SK-N-SH (cell line): ENCODE measurements at regions not wholly inside any gene's neighbourhood (a gene's known extent, or its start where the extent isn't known, plus 50 kb on each side); places are given as distances from the start of the nearest gene placed in this dataset.

ENCODE experiments used
- CTCF ChIA-PET: fragments of 300-600, 350-600 bp; formaldehyde crosslinking; extraction: SDS; loops from one replicate; lab custom pipeline; 2021; lab: Yijun Ruan, JAX
- POLR2A ChIA-PET: fragments of 350-600 bp; sonication (Branson Sonifier 250); formaldehyde crosslinking; extraction: SDS; loops from one replicate; lab custom pipeline; 2020; ENCODE audit warnings: antibody characterized with exemption, inconsistent platforms; lab: Yijun Ruan, JAX
- DNase-seq: peaks from one replicate; pipeline ENCODE4 v3.0.0; 2012
- H2AFZ ChIP-seq: fragments of 200-600 bp; sonication (generic); 2 replicates; pipeline ENCODE4 v1.8.1; 2016; ENCODE audit warnings: antibody characterized with exemption, mild to moderate bottlenecking, low read depth
- H3F3A ChIP-seq: fragments of 200-600 bp; sonication (generic); replicated peaks from 2 replicates; pipeline ENCODE3; 2016; ENCODE audit warnings: antibody characterized with exemption, mild to moderate bottlenecking; ENCODE audit not compliant: insufficient read depth
- H3K27ac ChIP-seq, 2 experiments: fragments of 200-500 bp in 1 of 2; fragments of 200-600 bp in 1 of 2; sonication (Bioruptor generic) in 1 of 2; sonication (generic), shearing (Covaris generic) in 1 of 2; 2 replicates each; pipeline versions ENCODE4 v1.5.1 to v1.6.1; 2014 to 2016; ENCODE audit warnings: low read depth in 2 of 2, inconsistent platforms in 1 of 2, low read length in 1 of 2, mild to moderate bottlenecking in 1 of 2, mixed read lengths in 1 of 2
- H3K27me3 ChIP-seq: fragments of 200-600 bp; sonication (generic), shearing (Covaris generic); 2 replicates; pipeline ENCODE4 v1.6.1; 2016; ENCODE audit warnings: mixed run types; ENCODE audit not compliant: insufficient read depth
- H3K36me3 ChIP-seq, 2 experiments: fragments of 200-500 bp in 1 of 2; fragments of 200-600 bp in 1 of 2; sonication (Bioruptor generic) in 1 of 2; sonication (generic) in 1 of 2; replicated peaks in 1 of 2; 2 replicates each; pipeline versions ENCODE3 to v1.5.1; 2014 to 2016; ENCODE audit warnings: low read length in 1 of 2, mild to moderate bottlenecking in 1 of 2; ENCODE audit not compliant: insufficient read depth in 2 of 2, control insufficient read depth in 1 of 2
- H3K4me1 ChIP-seq, 2 experiments: fragments of 200-500 bp in 1 of 2; fragments of 200-600 bp in 1 of 2; sonication (Bioruptor generic) in 1 of 2; sonication (generic), shearing (Covaris generic) in 1 of 2; 2 replicates each; pipeline versions ENCODE4 v1.5.1 to v1.6.1; 2014 to 2016; ENCODE audit warnings: low read depth in 1 of 2, low read length in 1 of 2, mixed run types in 1 of 2; ENCODE audit not compliant: insufficient read depth in 2 of 2, control insufficient read depth in 1 of 2
- H3K4me2 ChIP-seq: fragments of 200-600 bp; sonication (generic), shearing (Covaris generic); 2 replicates; pipeline ENCODE4 v1.6.1; 2017; ENCODE audit warnings: mixed run types
- H3K4me3 ChIP-seq, 2 experiments: fragments of 200-500 bp in 1 of 2; fragments of 200-600 bp in 1 of 2; sonication (Bioruptor generic) in 1 of 2; sonication (generic), shearing (Covaris generic) in 1 of 2; 2 replicates each; pipeline versions ENCODE4 v1.5.1 to v1.8.1; 2014 to 2016; ENCODE audit warnings: low read depth in 2 of 2, inconsistent platforms in 1 of 2, low read length in 1 of 2, mild to moderate bottlenecking in 1 of 2, mixed read lengths in 1 of 2, moderate library complexity in 1 of 2
- H3K79me2 ChIP-seq: fragments of 200-600 bp; sonication (generic); 2 replicates; pipeline ENCODE4 v1.8.1; 2017; ENCODE audit warnings: mild to moderate bottlenecking; ENCODE audit not compliant: insufficient read depth
- H3K9ac ChIP-seq: fragments of 200-600 bp; sonication (generic); 2 replicates; pipeline ENCODE4 v1.6.1; 2017; ENCODE audit warnings: mixed run types
- H3K9me2 ChIP-seq: fragments of 200-600 bp; sonication (generic); 2 replicates; pipeline ENCODE4 v1.6.1; 2017; ENCODE audit warnings: mixed run types
- H3K9me3 ChIP-seq: fragments of 200-600 bp; sonication (generic); 2 replicates; pipeline ENCODE4 v1.6.1; 2017; ENCODE audit warnings: mixed run types, mild to moderate bottlenecking, moderate library complexity
- H4K20me1 ChIP-seq: fragments of 200-600 bp; sonication (generic); 2 replicates; pipeline ENCODE4 v1.6.1; 2017; ENCODE audit warnings: mild to moderate bottlenecking, mixed run types; ENCODE audit not compliant: insufficient read depth
- CHD2 ChIP-seq: fragments of 150-350 bp; IDR thresholded peaks from 2 replicates; pipeline ENCODE4 v1.6.1; 2018; ENCODE audit warnings: low read length; ENCODE audit not compliant: partially characterized antibody
- ELF1 ChIP-seq: IDR thresholded peaks from 2 replicates; pipeline ENCODE4 v1.4.0; 2012
- EP300 ChIP-seq, 2 experiments: IDR thresholded peaks; 2 replicates each; pipeline versions ENCODE4 v1.4.0 to v1.6.1; 2012; ENCODE audit warnings: borderline replicate concordance in 1 of 2, low read depth in 1 of 2, low read length in 1 of 2
- EZH2phosphoT487 ChIP-seq: fragments of 200-600 bp; sonication (generic); IDR thresholded peaks from 2 replicates; pipeline ENCODE4 v1.6.1; 2017; ENCODE audit warnings: low read depth, mixed run types, mild to moderate bottlenecking, antibody characterized with exemption, moderate library complexity, borderline replicate concordance
- FOSL2 ChIP-seq: IDR thresholded peaks from 2 replicates; pipeline ENCODE4 v1.4.0; 2012; ENCODE audit warnings: low read depth, mild to moderate bottlenecking, moderate library complexity, borderline replicate concordance
- FOXJ3 ChIP-seq: sonication (generic); formaldehyde crosslinking; IDR thresholded peaks from 2 replicates; pipeline ENCODE4 v1.5.1; 2020; ENCODE audit warnings: mild to moderate bottlenecking, missing genetic modification reagents
- FOXM1 ChIP-seq: IDR thresholded peaks from 2 replicates; pipeline ENCODE4 v1.4.0; 2012; ENCODE audit warnings: low read depth, mild to moderate bottlenecking
- JUND ChIP-seq: IDR thresholded peaks from 2 replicates; pipeline ENCODE4 v1.4.0; 2012
- MEF2A ChIP-seq: IDR thresholded peaks from 2 replicates; pipeline ENCODE4 v1.4.0; 2012; ENCODE audit warnings: low read depth, borderline replicate concordance
- MXI1 ChIP-seq: IDR thresholded peaks from 2 replicates; pipeline ENCODE4 v1.6.1; 2012; ENCODE audit warnings: mild to moderate bottlenecking, low read depth, low read length, improper control_type of control experiment
- NRF1 ChIP-seq: IDR thresholded peaks from 2 replicates; pipeline ENCODE4 v1.6.1; 2012; ENCODE audit warnings: low read depth, mild to moderate bottlenecking, low read length
- POLR2AphosphoS5 ChIP-seq: IDR thresholded peaks from 2 replicates; pipeline ENCODE4 v1.6.1; 2012; ENCODE audit warnings: low read depth, low read length
- RAD21 ChIP-seq: IDR thresholded peaks from 2 replicates; pipeline ENCODE4 v1.6.1; 2012; ENCODE audit warnings: mild to moderate bottlenecking, low read length
- RCOR1 ChIP-seq: fragments of 150-350 bp; IDR thresholded peaks from 2 replicates; pipeline ENCODE4 v1.6.1; 2017; ENCODE audit warnings: antibody characterized with exemption, low read length
- RFX5 ChIP-seq: IDR thresholded peaks from 2 replicates; pipeline ENCODE4 v1.6.1; 2012; ENCODE audit warnings: mild to moderate bottlenecking, improper control_type of control experiment, low read length
- SMC3 ChIP-seq: IDR thresholded peaks from 2 replicates; pipeline ENCODE4 v1.6.1; 2012; ENCODE audit warnings: low read depth, low read length, improper control_type of control experiment
- TAF1 ChIP-seq: IDR thresholded peaks from 2 replicates; pipeline ENCODE4 v1.6.1; 2012; ENCODE audit warnings: low read depth, mild to moderate bottlenecking, low read length, moderate library complexity, borderline replicate concordance
- TCF12 ChIP-seq: IDR thresholded peaks from 2 replicates; pipeline ENCODE4 v1.4.0; 2012
- TEAD4 ChIP-seq: IDR thresholded peaks from 2 replicates; pipeline ENCODE4 v1.4.0; 2012; ENCODE audit warnings: mild to moderate bottlenecking, borderline replicate concordance; ENCODE audit not compliant: insufficient read depth
- WGBS: methylation state at CpG from one replicate; pipeline ENCODE4 v1.1.6; 2017; ENCODE audit warnings: low lambda C conversion rate; 5-methylcytosine and 5-hydroxymethylcytosine counted together
- TF ChIP-seq, protein P1 (sequence below): fragments of 200-600 bp; sonication (generic); IDR thresholded peaks from 2 replicates; pipeline ENCODE4 v1.6.1; 2017; ENCODE audit warnings: antibody characterized with exemption, mild to moderate bottlenecking, moderate library complexity
- TF ChIP-seq, protein P2 (sequence below): IDR thresholded peaks from 2 replicates; pipeline ENCODE4; 2012
- TF ChIP-seq, protein P3 (sequence below): IDR thresholded peaks from 2 replicates; pipeline ENCODE4 v1.4.0; 2012; ENCODE audit warnings: low read depth, borderline replicate concordance
- TF ChIP-seq, protein P4 (sequence below): IDR thresholded peaks from 2 replicates; pipeline ENCODE4 v1.4.0; 2012; ENCODE audit warnings: low read depth
- TF ChIP-seq, protein P5 (sequence below): fragments of 150-350 bp; IDR thresholded peaks from 2 replicates; pipeline ENCODE4 v1.6.1; 2016; ENCODE audit warnings: mild to moderate bottlenecking, low read depth, low read length

DNA sequence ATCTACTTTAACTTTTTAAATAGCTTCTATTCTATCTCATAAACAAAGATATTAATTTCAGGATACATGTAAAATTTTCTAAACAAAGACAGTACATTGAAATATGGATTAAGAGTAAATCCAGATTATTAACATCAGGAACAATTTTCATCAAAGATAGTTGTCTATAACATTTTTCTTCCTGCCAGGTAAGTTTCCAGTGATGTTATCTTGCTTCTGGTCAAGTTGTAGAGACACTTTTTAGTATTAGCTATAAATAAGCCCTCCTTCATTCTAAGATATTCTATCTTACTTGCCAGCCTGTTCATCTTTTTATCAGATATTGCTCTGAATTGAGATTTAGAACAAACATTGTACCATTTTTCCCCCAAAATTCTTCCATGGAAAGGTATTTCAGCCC lies 94.4 kb upstream of the KCTD3 start (continued):
- TF ChIP-seq FOXJ3 (no peak), TEAD4 (no peak), CHD2 (no peak), TCF12 (no peak)
- TF ChIP-seq, protein P1, sequence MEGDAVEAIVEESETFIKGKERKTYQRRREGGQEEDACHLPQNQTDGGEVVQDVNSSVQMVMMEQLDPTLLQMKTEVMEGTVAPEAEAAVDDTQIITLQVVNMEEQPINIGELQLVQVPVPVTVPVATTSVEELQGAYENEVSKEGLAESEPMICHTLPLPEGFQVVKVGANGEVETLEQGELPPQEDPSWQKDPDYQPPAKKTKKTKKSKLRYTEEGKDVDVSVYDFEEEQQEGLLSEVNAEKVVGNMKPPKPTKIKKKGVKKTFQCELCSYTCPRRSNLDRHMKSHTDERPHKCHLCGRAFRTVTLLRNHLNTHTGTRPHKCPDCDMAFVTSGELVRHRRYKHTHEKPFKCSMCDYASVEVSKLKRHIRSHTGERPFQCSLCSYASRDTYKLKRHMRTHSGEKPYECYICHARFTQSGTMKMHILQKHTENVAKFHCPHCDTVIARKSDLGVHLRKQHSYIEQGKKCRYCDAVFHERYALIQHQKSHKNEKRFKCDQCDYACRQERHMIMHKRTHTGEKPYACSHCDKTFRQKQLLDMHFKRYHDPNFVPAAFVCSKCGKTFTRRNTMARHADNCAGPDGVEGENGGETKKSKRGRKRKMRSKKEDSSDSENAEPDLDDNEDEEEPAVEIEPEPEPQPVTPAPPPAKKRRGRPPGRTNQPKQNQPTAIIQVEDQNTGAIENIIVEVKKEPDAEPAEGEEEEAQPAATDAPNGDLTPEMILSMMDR: no peak
- TF ChIP-seq, protein P2, sequence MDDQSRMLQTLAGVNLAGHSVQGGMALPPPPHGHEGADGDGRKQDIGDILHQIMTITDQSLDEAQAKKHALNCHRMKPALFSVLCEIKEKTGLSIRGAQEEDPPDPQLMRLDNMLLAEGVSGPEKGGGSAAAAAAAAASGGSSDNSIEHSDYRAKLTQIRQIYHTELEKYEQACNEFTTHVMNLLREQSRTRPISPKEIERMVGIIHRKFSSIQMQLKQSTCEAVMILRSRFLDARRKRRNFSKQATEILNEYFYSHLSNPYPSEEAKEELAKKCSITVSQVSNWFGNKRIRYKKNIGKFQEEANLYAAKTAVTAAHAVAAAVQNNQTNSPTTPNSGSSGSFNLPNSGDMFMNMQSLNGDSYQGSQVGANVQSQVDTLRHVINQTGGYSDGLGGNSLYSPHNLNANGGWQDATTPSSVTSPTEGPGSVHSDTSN: no peak
- TF ChIP-seq, protein P3, sequence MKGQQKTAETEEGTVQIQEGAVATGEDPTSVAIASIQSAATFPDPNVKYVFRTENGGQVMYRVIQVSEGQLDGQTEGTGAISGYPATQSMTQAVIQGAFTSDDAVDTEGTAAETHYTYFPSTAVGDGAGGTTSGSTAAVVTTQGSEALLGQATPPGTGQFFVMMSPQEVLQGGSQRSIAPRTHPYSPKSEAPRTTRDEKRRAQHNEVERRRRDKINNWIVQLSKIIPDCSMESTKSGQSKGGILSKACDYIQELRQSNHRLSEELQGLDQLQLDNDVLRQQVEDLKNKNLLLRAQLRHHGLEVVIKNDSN: no peak

DNA sequence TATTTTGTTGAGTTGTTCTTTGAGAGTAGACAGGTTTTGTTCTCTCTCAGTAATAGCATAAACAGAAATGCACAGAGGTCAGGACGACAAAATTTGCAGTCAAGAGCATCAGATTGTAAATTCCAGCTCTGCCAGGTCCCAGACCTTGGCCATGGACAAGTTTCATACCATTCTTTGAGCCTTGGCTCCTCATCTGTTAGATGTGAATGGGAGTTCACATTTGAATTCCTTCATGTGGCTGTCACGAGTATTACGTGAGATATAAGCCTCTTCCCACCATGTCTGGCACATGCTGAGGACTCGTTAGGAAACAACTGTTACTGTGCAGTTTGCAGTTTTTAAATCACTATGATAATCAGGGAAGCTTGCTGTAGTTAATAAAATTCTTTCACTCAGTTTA lies 93.2 kb upstream of the KCTD3 start:
- Histone ChIP-seq H3K36me3 (no peaks in the 10 kb centered on the region), H3K9me3 (no peaks in the 10 kb centered on the region), H3K4me3 (no peak overlapping the region), H3K27me3 (no peaks in the 10 kb centered on the region), H3K4me1 (peaks cover 0 to 2% of the 10 kb centered on the region in 2 experiments; a peak in 2 of 4 replicates), H3K9ac (no peak overlapping the region), H3K79me2 (no peaks in the 10 kb centered on the region), H3K9me2 (no peaks in the 10 kb centered on the region), H2AFZ (no peak overlapping the region), H3F3A (peaks cover 9% of the 10 kb centered on the region), H4K20me1 (no peaks in the 10 kb centered on the region), H3K27ac (no peak overlapping the region), H3K4me2 (no peak overlapping the region)
- no peak for DNase-seq
- WGBS: 21% methylated on average over 4 of the region's 4 CpGs
- no peak for TF ChIP-seq JUND
- no peak for TF ChIP-seq MEF2A
- TF ChIP-seq ELF1: no peak
- TF ChIP-seq MXI1: no peak
- TF ChIP-seq EP300 (IDR thresholded peaks at IDR 0.05; ENCODE audit: borderline replicate concordance in 1 of 2, low read depth in 1 of 2, low read length in 1 of 2): no peak
- ChIA-PET CTCF (no interaction called here), POLR2A (no interaction called here)

DNA sequence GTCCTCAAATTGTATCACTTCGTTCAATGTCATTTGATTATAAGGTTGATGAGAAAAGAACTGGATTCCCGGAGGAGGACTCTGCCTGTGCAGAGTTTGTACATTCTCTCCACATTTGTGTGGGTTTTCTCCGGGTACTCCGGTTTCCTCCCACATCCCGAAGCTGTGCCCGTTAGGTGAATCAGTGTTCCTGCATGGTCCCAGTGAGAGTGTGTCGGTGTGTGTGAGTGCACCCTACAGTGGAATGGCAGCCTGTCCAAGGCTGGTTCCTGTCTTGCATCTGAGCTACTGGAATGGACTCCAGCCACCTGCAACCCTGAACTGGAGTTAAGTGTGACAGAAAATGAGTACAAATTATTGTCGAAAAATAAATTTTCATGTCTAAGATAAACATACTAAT lies 92.2 kb upstream of the KCTD3 start:
- ChIA-PET CTCF (no interaction called here), POLR2A (no interaction called here)
- H3K27ac ChIP-seq: no peak overlapping the region
- H3K9ac ChIP-seq: no peak overlapping the region
- no peaks in the 10 kb centered on the region for H3K36me3 ChIP-seq
- no peak for DNase-seq
- 51% methylated on average over 8 of the region's 8 CpGs for WGBS
- H3F3A ChIP-seq: peaks cover 9% of the 10 kb centered on the region
- H3K4me2 ChIP-seq: no peak overlapping the region
- H3K9me3 ChIP-seq: no peaks in the 10 kb centered on the region
- peaks cover 0 to 2% of the 10 kb centered on the region in 2 experiments; a peak in 2 of 4 replicates for H3K4me1 ChIP-seq
- no peak overlapping the region for H3K4me3 ChIP-seq
- H3K79me2 ChIP-seq: no peaks in the 10 kb centered on the region
- H3K27me3 ChIP-seq: no peaks in the 10 kb centered on the region
- no peak overlapping the region for H2AFZ ChIP-seq
- H4K20me1 ChIP-seq: no peaks in the 10 kb centered on the region
- no peak for TF ChIP-seq SMC3
- no peak for TF ChIP-seq FOXJ3
- TF ChIP-seq, protein P4, sequence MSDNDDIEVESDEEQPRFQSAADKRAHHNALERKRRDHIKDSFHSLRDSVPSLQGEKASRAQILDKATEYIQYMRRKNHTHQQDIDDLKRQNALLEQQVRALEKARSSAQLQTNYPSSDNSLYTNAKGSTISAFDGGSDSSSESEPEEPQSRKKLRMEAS: no peak
- TF ChIP-seq MEF2A: no peak
- no peak for TF ChIP-seq FOXM1
- no peak for TF ChIP-seq NRF1
- TF ChIP-seq RCOR1: no peak
- no peak for TF ChIP-seq FOSL2
- no peak for TF ChIP-seq POLR2AphosphoS5
- TF ChIP-seq RAD21: no peak
- TF ChIP-seq, protein P5, sequence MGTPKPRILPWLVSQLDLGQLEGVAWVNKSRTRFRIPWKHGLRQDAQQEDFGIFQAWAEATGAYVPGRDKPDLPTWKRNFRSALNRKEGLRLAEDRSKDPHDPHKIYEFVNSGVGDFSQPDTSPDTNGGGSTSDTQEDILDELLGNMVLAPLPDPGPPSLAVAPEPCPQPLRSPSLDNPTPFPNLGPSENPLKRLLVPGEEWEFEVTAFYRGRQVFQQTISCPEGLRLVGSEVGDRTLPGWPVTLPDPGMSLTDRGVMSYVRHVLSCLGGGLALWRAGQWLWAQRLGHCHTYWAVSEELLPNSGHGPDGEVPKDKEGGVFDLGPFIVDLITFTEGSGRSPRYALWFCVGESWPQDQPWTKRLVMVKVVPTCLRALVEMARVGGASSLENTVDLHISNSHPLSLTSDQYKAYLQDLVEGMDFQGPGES: no peak
- TF ChIP-seq EZH2phosphoT487: no peak
- no peak for TF ChIP-seq TCF12
- TF ChIP-seq RFX5: no peak
- no peak for TF ChIP-seq JUND
- TF ChIP-seq TAF1: no peak
- H3K9me2 ChIP-seq: no peaks in the 10 kb centered on the region
